ENCODE measurements at regions not wholly inside any gene's neighbourhood (a gene's known extent, or its start where the extent isn't known, plus 50 kb on each side); places are given as distances from the start of the nearest gene placed in this dataset.
A peak's percentile ranks its signal among the peaks of the same experiment; 100 is the strongest.

GRCh38 chrX:13373027-13373426 is 53.2 kb upstream of the ATXN3L start:
- TF ChIP-seq, protein P1, sequence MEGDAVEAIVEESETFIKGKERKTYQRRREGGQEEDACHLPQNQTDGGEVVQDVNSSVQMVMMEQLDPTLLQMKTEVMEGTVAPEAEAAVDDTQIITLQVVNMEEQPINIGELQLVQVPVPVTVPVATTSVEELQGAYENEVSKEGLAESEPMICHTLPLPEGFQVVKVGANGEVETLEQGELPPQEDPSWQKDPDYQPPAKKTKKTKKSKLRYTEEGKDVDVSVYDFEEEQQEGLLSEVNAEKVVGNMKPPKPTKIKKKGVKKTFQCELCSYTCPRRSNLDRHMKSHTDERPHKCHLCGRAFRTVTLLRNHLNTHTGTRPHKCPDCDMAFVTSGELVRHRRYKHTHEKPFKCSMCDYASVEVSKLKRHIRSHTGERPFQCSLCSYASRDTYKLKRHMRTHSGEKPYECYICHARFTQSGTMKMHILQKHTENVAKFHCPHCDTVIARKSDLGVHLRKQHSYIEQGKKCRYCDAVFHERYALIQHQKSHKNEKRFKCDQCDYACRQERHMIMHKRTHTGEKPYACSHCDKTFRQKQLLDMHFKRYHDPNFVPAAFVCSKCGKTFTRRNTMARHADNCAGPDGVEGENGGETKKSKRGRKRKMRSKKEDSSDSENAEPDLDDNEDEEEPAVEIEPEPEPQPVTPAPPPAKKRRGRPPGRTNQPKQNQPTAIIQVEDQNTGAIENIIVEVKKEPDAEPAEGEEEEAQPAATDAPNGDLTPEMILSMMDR (IDR thresholded peaks at IDR 0.05), result no peak
- no peak for TF ChIP-seq POLR2A (IDR thresholded peaks at IDR 0.05)
- H3K4me1 ChIP-seq, result no peaks in the 10 kb centered on the region
- H3K27me3 ChIP-seq, result no peaks in the 10 kb centered on the region
- no peaks in the 10 kb centered on the region for H3K36me3 ChIP-seq
- no peak for DNase-seq
- H3K4me3 ChIP-seq, result no peak overlapping the region
- intact Hi-C loops (cut with DNase I; ENCODE audit: low total_unique reads), result no loop called here
- no peaks in the 10 kb centered on the region for H3K9me3 ChIP-seq
- peak overlapping the region; percentile 53 to 82 for H3K27ac ChIP-seq

- no peak for DNase-seq
- H3K9me3 ChIP-seq, result no peaks in the 10 kb centered on the region
- no peaks in the 10 kb centered on the region for H3K36me3 ChIP-seq
- H3K27me3 ChIP-seq, result no peaks in the 10 kb centered on the region
- TF ChIP-seq, protein P1 (IDR thresholded peaks at IDR 0.05), result no peak
- TF ChIP-seq POLR2A (IDR thresholded peaks at IDR 0.05), result no peak
- peak overlapping the region in 1 of 2 donors; percentile 82 for H3K27ac ChIP-seq
- no peaks in the 10 kb centered on the region for H3K4me1 ChIP-seq
- H3K4me3 ChIP-seq, result no peak overlapping the region
- intact Hi-C loops (cut with DNase I; ENCODE audit: low total_unique reads), result no loop called here
These were observed 52.5 kb upstream of the ATXN3L start for GRCh38 chrX:13372203-13372980.

DNA sequence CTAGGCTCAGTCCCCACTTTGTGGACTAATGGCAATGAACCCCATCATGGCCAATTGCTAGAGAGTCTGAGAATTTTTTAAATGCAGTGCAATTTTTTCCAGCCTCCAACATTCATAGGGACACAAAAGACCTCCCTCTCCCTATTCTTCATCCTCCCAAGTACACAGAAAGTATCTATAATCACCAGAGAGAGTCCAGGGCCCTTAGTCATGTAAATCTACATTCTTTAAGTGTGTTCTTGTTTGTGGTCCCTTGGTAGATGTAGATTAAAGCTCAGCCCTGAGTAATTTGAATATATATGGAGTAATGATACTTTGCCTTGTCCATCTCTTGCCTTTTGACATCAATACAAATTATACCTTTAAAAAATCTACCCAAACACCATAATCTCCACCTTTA is 51.3 kb upstream of the ATXN3L start:
- intact Hi-C loops (cut with DNase I; ENCODE audit: low total_unique reads), result no loop called here
- no peaks in the 10 kb centered on the region for H3K27me3 ChIP-seq
- no peak for DNase-seq

DNA sequence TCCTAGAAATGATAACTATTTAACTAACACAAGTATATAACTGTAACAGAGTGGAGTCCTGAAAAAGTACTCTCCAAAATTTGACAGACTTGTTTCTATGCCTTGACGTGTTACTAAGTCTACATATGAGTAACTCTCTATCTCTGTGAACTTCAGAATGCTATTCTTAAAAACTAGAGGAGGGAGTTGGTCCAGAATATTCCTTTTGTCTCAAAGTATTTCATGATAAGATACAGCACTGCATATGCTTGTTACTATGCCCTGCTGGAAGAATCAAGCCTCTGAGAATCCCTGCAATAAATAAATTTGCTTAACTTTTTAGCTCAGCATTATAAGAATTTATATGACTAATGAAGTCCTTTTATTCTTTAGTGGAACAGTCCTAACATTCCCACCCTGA is 50.9 kb upstream of the ATXN3L start:
- no peaks in the 10 kb centered on the region for H3K9me3 ChIP-seq
- no peaks in the 10 kb centered on the region for H3K4me1 ChIP-seq
- H3K36me3 ChIP-seq, result no peaks in the 10 kb centered on the region
- no peaks in the 10 kb centered on the region for H3K27me3 ChIP-seq
- intact Hi-C loops (cut with DNase I; ENCODE audit: low total_unique reads), result no loop called here
- DNase-seq, result no peak
- no peak overlapping the region for H3K27ac ChIP-seq
- TF ChIP-seq, protein P1 (IDR thresholded peaks at IDR 0.05), result no peak
- TF ChIP-seq POLR2A (IDR thresholded peaks at IDR 0.05), result no peak
- H3K4me3 ChIP-seq, result no peak overlapping the region

More for the DNA sequence above, 51.3 kb upstream of the ATXN3L start:
- no peak overlapping the region for H3K27ac ChIP-seq
- H3K4me1 ChIP-seq, result no peaks in the 10 kb centered on the region
- H3K9me3 ChIP-seq, result no peaks in the 10 kb centered on the region
- H3K36me3 ChIP-seq, result no peaks in the 10 kb centered on the region
- TF ChIP-seq, protein P1 (IDR thresholded peaks at IDR 0.05), result no peak
- no peak for TF ChIP-seq POLR2A (IDR thresholded peaks at IDR 0.05)
- H3K4me3 ChIP-seq, result no peak overlapping the region

All from uterus (tissue), 3 donors.